NT2/D1 (cell line): ENCODE measurements at regions not wholly inside any gene's neighbourhood (a gene's known extent, or its start where the extent isn't known, plus 50 kb on each side); places are given as distances from the start of the nearest gene placed in this dataset.

ENCODE experiments used
- YY1 ChIP-seq: IDR thresholded peaks from 2 replicates; pipeline ENCODE4 v1.6.1; 2011; ENCODE audit not compliant: insufficient read length, insufficient read depth
- ZNF274 ChIP-seq: IDR thresholded peaks from 2 replicates; pipeline ENCODE4 v1.6.1; 2011; ENCODE audit warnings: mild to moderate bottlenecking, low read depth, low read length

- TF ChIP-seq ZNF274: no peak
- TF ChIP-seq YY1: no peak
These were observed 53.8 kb upstream of the DRD2 start for GRCh38 chr11:113528982-113529381.
